ENCODE measurements at regions not wholly inside any gene's neighbourhood (a gene's known extent, or its start where the extent isn't known, plus 50 kb on each side); places are given as distances from the start of the nearest gene placed in this dataset.

- Histone ChIP-seq H3K4me3 (no peak overlapping the region), H3K27ac (peak overlapping the region in 3 of 4 donors; percentile 31 to 74 (median 71)), H3K27me3 (no peaks in the 10 kb centered on the region), H3K9me3 (no peaks in the 10 kb centered on the region), H3K36me3 (no peaks in the 10 kb centered on the region), H3K4me1 (peaks cover 0 to 24% (median 0%) of the 10 kb centered on the region in 4 donors)
- TF ChIP-seq CTCF (IDR thresholded peaks at IDR 0.05) (no peak), POLR2A (IDR thresholded peaks at IDR 0.05) (no peak)
- DNase-seq = peak in 2 of 3 donors; percentile 48 to 74
Measured at GRCh38 chr1:228989992-228990827, 254.9 kb downstream of the RHOU start.

- no peaks in the 10 kb centered on the region for H3K36me3 ChIP-seq
- DNase-seq = peak in 1 of 3 donors; percentile 27
- no peaks in the 10 kb centered on the region for H3K27me3 ChIP-seq
- no peak for TF ChIP-seq CTCF (IDR thresholded peaks at IDR 0.05)
- no peak for TF ChIP-seq POLR2A (IDR thresholded peaks at IDR 0.05)
- H3K27ac ChIP-seq = peak overlapping the region in 2 of 4 donors; percentile 71 to 74
- H3K4me1 ChIP-seq = peaks cover 0 to 23% (median 0%) of the 10 kb centered on the region in 4 donors
- no peak overlapping the region for H3K4me3 ChIP-seq
- H3K9me3 ChIP-seq = no peaks in the 10 kb centered on the region
Measured at GRCh38 chr1:228990906-228991569, 255.8 kb downstream of the RHOU start.

GRCh38 chr1:228992044-228992443 is 256.8 kb downstream of the RHOU start:
- H3K4me3 ChIP-seq = no peak overlapping the region
- H3K9me3 ChIP-seq = no peaks in the 10 kb centered on the region
- no peaks in the 10 kb centered on the region for H3K36me3 ChIP-seq
- DNase-seq = no peak
- H3K4me1 ChIP-seq = peaks cover 0 to 15% (median 0%) of the 10 kb centered on the region in 4 donors
- H3K27me3 ChIP-seq = no peaks in the 10 kb centered on the region
- TF ChIP-seq CTCF (IDR thresholded peaks at IDR 0.05) (no peak), POLR2A (IDR thresholded peaks at IDR 0.05) (no peak)
- no peak overlapping the region for H3K27ac ChIP-seq

GRCh38 chr1:228992907-228993535 is 257.7 kb downstream of the RHOU start:
- H3K4me3 ChIP-seq = no peak overlapping the region
- H3K27ac ChIP-seq = no peak overlapping the region
- H3K36me3 ChIP-seq = no peaks in the 10 kb centered on the region
- no peaks in the 10 kb centered on the region for H3K27me3 ChIP-seq
- no peaks in the 10 kb centered on the region for H3K9me3 ChIP-seq
- no peak for DNase-seq
- TF ChIP-seq CTCF (IDR thresholded peaks at IDR 0.05) (no peak), POLR2A (IDR thresholded peaks at IDR 0.05) (no peak)
- H3K4me1 ChIP-seq = peaks cover 0 to 15% (median 0%) of the 10 kb centered on the region in 4 donors

- Histone ChIP-seq H3K4me3 (no peak overlapping the region), H3K36me3 (no peaks in the 10 kb centered on the region), H3K27ac (no peak overlapping the region), H3K27me3 (no peaks in the 10 kb centered on the region), H3K4me1 (peaks cover 0 to 10% (median 0%) of the 10 kb centered on the region in 4 donors), H3K9me3 (no peaks in the 10 kb centered on the region)
- no peak for DNase-seq
- no peak for TF ChIP-seq POLR2A (IDR thresholded peaks at IDR 0.05)
- no peak for TF ChIP-seq CTCF (IDR thresholded peaks at IDR 0.05)
Measured at GRCh38 chr1:228994676-228995594, 259.7 kb downstream of the RHOU start.

All from Peyer's patch (tissue), 4 donors.